MM.1S (cell line): ENCODE measurements at regions not wholly inside any gene's neighbourhood (a gene's known extent, or its start where the extent isn't known, plus 50 kb on each side); places are given as distances from the start of the nearest gene placed in this dataset.

Experiments
- EZH2 ChIP-seq: fragments of 300-600 bp; sonication (generic); optimal IDR thresholded peaks from 2 replicates; pipeline ENCODE3; 2017; ENCODE audit warnings: low read depth, mild to moderate bottlenecking, antibody characterized with exemption, low read length, mixed read lengths
- EZH2phosphoT487 ChIP-seq: fragments of 300-600 bp; sonication (generic); IDR thresholded peaks from 2 replicates; pipeline ENCODE4 v1.6.1; 2018; ENCODE audit warnings: antibody characterized with exemption, low read length
- TF ChIP-seq, protein P1 (sequence below): fragments of 300-600 bp; sonication (generic); IDR thresholded peaks from 2 replicates; pipeline ENCODE4 v1.5.1; 2016; ENCODE audit warnings: antibody characterized with exemption, low read length, mixed read lengths

DNA sequence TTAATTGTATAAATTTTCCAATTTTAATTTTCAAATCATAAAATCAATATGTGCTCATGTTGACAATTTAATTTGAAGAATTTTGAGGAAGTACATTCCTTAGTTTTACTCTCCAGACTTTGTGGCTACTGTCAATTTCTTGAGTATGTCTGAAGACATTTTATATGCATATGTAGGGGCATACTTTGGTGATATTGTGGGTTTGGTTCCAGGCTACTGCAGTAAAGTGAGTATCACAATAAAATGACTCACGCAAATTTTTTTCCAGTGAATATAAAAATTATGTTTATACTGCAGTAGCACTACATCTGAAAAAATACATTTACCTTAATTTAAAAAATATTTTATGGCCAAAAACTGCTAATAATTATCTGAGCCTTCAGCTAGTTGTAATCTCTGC lies 123.2 kb upstream of the PLCL2 start:
- TF ChIP-seq, protein P1, sequence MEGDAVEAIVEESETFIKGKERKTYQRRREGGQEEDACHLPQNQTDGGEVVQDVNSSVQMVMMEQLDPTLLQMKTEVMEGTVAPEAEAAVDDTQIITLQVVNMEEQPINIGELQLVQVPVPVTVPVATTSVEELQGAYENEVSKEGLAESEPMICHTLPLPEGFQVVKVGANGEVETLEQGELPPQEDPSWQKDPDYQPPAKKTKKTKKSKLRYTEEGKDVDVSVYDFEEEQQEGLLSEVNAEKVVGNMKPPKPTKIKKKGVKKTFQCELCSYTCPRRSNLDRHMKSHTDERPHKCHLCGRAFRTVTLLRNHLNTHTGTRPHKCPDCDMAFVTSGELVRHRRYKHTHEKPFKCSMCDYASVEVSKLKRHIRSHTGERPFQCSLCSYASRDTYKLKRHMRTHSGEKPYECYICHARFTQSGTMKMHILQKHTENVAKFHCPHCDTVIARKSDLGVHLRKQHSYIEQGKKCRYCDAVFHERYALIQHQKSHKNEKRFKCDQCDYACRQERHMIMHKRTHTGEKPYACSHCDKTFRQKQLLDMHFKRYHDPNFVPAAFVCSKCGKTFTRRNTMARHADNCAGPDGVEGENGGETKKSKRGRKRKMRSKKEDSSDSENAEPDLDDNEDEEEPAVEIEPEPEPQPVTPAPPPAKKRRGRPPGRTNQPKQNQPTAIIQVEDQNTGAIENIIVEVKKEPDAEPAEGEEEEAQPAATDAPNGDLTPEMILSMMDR, result no peak
- no peak for TF ChIP-seq EZH2
- no peak for TF ChIP-seq EZH2phosphoT487
